GM18858 (cell line): ENCODE measurements at regions not wholly inside any gene's neighbourhood (a gene's known extent, or its start where the extent isn't known, plus 50 kb on each side); places are given as distances from the start of the nearest gene placed in this dataset.

Source experiments
- ATAC-seq: cut with Tn5 transposase; IDR thresholded peaks from one replicate; pipeline ENCODE4 v1.9.1; 2021; ENCODE audit not compliant: unreplicated experiment

DNA sequence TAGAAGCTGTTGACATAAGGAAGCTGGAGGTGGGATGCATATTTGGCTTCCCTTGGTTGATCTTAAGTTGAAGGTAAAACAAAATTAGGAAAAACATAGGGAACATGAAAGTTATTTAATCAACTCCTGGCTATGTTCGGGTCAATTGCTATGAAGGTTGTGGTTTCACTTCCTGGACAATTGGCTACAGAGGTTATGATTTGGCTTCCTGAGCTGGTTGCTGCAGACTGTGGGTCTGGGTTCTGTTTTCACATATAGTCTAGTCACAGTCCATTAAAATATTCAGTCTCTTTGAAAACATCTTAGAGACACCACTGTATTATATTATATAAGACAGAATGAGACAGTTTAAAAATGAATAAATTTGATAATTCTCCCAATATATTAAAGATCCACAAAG lies 895.2 kb upstream of the USP15 start:
- ATAC-seq, result no peak

GRCh38 chr12:61367281-61367785 lies 892.9 kb upstream of the USP15 start:
- ATAC-seq, result no peak

GRCh38 chr12:61369241-61369910 lies 890.8 kb upstream of the USP15 start:
- no peak for ATAC-seq

GRCh38 chr12:61384511-61384910 lies 875.7 kb upstream of the USP15 start:
- ATAC-seq, result no peak

- ATAC-seq, result no peak
These were observed 874.4 kb upstream of the USP15 start for GRCh38 chr12:61385771-61386170.

- ATAC-seq, result no peak
These were observed 862.5 kb upstream of the USP15 start for GRCh38 chr12:61397668-61398067.

GRCh38 chr12:61412201-61412600 lies 848.0 kb upstream of the USP15 start:
- ATAC-seq, result no peak

GRCh38 chr12:61414470-61414869 lies 845.7 kb upstream of the USP15 start:
- ATAC-seq, result no peak

GRCh38 chr12:61422786-61423185 lies 837.4 kb upstream of the USP15 start:
- no peak for ATAC-seq

- no peak for ATAC-seq
These were observed 808.1 kb upstream of the USP15 start for GRCh38 chr12:61452076-61452475.

GRCh38 chr12:61487728-61488127 lies 772.5 kb upstream of the USP15 start:
- no peak for ATAC-seq

DNA sequence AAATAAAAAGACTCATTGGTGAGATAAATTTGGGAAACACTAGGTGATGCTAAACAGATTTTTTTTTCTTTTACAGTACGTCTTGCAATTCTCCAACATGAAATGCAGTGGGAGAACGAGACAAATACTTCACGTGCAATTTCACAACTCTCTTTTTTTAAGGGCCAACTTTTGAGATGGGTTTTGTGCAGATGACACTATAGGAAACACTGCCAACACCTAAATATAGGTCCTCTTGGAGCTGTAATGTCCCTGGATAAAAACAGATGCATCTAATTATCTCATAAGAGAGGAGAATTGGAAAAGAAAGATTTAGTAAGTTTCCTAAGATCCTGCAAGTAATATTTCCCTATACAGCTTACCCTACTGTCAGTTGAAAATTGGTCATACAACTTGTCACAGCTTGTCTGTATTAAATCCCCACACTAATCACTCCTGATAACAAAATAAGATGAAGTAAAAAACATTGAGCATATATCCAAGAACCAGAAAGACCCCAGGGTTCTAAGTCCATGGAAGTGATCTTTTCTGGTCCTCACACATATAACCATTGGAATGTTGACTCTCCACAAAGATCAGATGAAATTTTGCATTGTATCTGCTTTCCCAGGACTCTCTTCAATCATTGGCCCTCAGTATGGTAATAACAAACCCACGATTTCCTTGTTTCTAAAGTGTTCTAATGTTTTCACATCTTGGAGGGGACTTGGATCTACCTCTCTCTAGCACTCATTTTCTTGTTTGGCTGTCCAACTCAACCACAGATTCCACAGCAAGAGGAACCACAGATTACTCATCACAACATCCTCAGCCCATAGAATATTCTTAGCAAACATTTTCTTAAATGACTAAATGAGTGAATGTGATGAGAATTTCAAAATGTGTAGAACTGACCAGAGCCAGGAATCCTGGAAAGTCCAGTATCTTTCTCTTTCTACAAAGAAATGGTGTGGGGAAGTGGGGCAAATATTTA lies 769.4 kb upstream of the USP15 start:
- ATAC-seq, result no peak

DNA sequence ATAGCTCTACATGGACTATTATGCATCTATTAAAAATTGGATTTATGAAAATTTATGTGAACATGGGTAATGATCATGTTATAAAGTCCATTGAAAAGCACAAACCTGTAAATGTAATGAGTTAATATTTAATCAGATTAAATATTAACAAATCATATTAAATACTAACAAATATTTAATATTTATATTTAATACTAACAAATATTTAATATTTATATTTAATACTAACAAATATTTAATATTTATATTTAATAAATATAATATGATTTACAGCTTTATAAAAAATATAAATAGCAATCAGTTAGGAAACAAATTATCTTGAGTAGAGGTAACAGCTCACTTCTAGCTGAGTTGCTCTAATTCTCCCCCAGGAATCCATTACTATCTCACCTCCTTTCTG lies 758.0 kb upstream of the USP15 start:
- ATAC-seq, result no peak

- no peak for ATAC-seq
These were observed 755.7 kb upstream of the USP15 start for GRCh38 chr12:61504396-61505080.

GRCh38 chr12:61513499-61513898 lies 746.7 kb upstream of the USP15 start:
- no peak for ATAC-seq

- no peak for ATAC-seq
These were observed 746.2 kb upstream of the USP15 start for GRCh38 chr12:61514016-61514415.

DNA sequence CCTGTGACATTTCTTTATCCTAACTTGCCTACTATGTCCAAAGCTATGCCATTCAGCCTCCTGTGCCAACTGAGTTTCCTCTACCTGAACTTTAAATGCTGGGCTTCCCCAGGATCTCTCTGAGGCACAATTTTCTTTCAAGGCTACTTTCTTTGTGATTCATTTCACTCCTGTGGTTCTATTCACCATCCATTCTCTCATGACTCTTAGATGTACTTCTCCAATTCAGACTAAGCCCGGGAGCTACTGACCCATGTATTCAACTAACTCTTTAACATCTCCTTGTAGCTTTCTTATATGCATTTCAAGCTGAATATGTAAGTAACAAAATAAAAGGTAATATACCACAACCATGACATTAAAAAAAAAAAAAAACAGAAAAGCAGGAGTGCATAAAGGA lies 738.9 kb upstream of the USP15 start:
- ATAC-seq, result no peak

GRCh38 chr12:61523276-61523992 lies 736.8 kb upstream of the USP15 start:
- ATAC-seq, result no peak

DNA sequence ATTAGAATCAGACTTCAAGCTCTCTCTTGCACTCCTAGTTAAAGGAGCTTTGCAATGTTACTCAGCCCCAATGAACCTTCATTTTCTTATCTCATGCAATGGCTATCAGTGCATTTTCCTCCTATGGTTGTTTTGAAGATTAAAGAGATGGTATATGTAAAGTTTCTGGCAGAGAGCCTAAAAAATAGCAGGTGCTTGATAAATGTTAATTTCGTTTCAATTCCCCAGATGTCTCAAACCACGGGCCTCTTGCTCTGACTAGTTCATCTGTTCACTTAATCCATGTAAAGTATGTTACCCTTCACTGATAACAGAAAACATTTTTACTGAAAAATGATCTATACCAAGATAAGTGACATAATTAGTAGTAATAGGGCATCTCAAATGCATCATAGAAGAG lies 735.4 kb upstream of the USP15 start:
- ATAC-seq, result no peak

- ATAC-seq, result no peak
These were observed 734.9 kb upstream of the USP15 start for GRCh38 chr12:61525331-61525730.

GRCh38 chr12:61530456-61530855 lies 729.7 kb upstream of the USP15 start:
- no peak for ATAC-seq
